Kidney glomerular epithelial cell (primary cell): ENCODE measurements at regions not wholly inside any gene's neighbourhood (a gene's known extent, or its start where the extent isn't known, plus 50 kb on each side); places are given as distances from the start of the nearest gene placed in this dataset.
"Not testable (repeated sequence)": the region's sequence is repeated elsewhere in the genome, so short reads cannot be mapped to it uniquely, and the experiment has no call there.

Source experiments
- DNase-seq: peaks from one replicate; lab custom pipeline; 2025; lab: John Stamatoyannopoulos, UW

GRCh38 chr13:89486065-89486464 lies 1814.9 kb downstream of the SLITRK5 start:
- DNase-seq, result no peak

- DNase-seq, result no peak
These were observed 1815.5 kb downstream of the SLITRK5 start for GRCh38 chr13:89486709-89487108.

- no peak for DNase-seq
These were observed 1819.5 kb downstream of the SLITRK5 start for GRCh38 chr13:89490661-89491060.

- no peak for DNase-seq
These were observed 1825.3 kb downstream of the SLITRK5 start for GRCh38 chr13:89496478-89496877.

GRCh38 chr13:89497658-89498057 lies 1826.5 kb downstream of the SLITRK5 start:
- DNase-seq, result no peak

GRCh38 chr13:89502286-89502685 lies 1831.1 kb downstream of the SLITRK5 start:
- DNase-seq, result no peak

GRCh38 chr13:89514534-89515312 lies 1832.8 kb upstream of the MIR17HG start:
- DNase-seq, result peak; percentile 85

- no peak for DNase-seq
These were observed 1831.5 kb upstream of the MIR17HG start for GRCh38 chr13:89515948-89516347.

- no peak for DNase-seq
These were observed 1829.0 kb upstream of the MIR17HG start for GRCh38 chr13:89518289-89519077.

GRCh38 chr13:89520468-89520867 lies 1827.0 kb upstream of the MIR17HG start:
- DNase-seq, result no peak

- DNase-seq, result not testable (repeated sequence)
These were observed 1825.8 kb upstream of the MIR17HG start for GRCh38 chr13:89521672-89522071.

- no peak for DNase-seq
These were observed 1806.1 kb upstream of the MIR17HG start for GRCh38 chr13:89541091-89542030.

GRCh38 chr13:89550938-89551337 lies 1796.5 kb upstream of the MIR17HG start:
- DNase-seq, result peak; percentile 26

GRCh38 chr13:89554801-89555200 lies 1792.7 kb upstream of the MIR17HG start:
- DNase-seq, result no peak

- no peak for DNase-seq
These were observed 1781.9 kb upstream of the MIR17HG start for GRCh38 chr13:89565476-89566100.

GRCh38 chr13:89567025-89567424 lies 1780.5 kb upstream of the MIR17HG start:
- no peak for DNase-seq

- DNase-seq, result peak; percentile 3
These were observed 1779.2 kb upstream of the MIR17HG start for GRCh38 chr13:89568276-89568675.

- no peak for DNase-seq
These were observed 1778.7 kb upstream of the MIR17HG start for GRCh38 chr13:89568746-89569145.

GRCh38 chr13:89571676-89572075 lies 1775.8 kb upstream of the MIR17HG start:
- no peak for DNase-seq

- DNase-seq, result no peak
These were observed 1773.4 kb upstream of the MIR17HG start for GRCh38 chr13:89574077-89574476.

GRCh38 chr13:89577301-89577700 lies 1770.2 kb upstream of the MIR17HG start:
- DNase-seq, result no peak
